Spleen (tissue), 11 donors: ENCODE measurements at regions not wholly inside any gene's neighbourhood (a gene's known extent, or its start where the extent isn't known, plus 50 kb on each side); places are given as distances from the start of the nearest gene placed in this dataset.

Source experiments
- DNase-seq: peaks from one replicate; pipeline ENCODE4 v3.0.0-alpha.2; 2020
- H3K27ac ChIP-seq, 8 donors: fragments of 200-600 bp; sonication (generic) in 7 of 8; 1 replicate in 4 of 8; 2 replicates in 4 of 8; pipeline versions ENCODE4 v1.5.0 to v1.8.0; 2016 to 2021; ENCODE audit warnings: inconsistent platforms in 4 of 8, mild to moderate bottlenecking in 4 of 8, moderate library complexity in 1 of 8
- H3K27me3 ChIP-seq, 7 donors: fragments of 200-600 bp; sonication (generic) in 6 of 7; replicated peaks in 1 of 7; 1 replicate in 4 of 7; 2 replicates in 3 of 7; pipeline versions ENCODE4 v1.5.0 to v1.8.0; 2016 to 2021; ENCODE audit warnings: inconsistent platforms in 3 of 7, mild to moderate bottlenecking in 1 of 7
- H3K36me3 ChIP-seq, 6 donors: fragments of 200-600 bp; sonication (generic) in 5 of 6; 1 replicate in 4 of 6; 2 replicates in 2 of 6; pipeline versions ENCODE4 v1.5.0 to v1.8.0; 2016 to 2021; ENCODE audit warnings: inconsistent platforms in 2 of 6
- H3K4me1 ChIP-seq, 6 donors: fragments of 200-600 bp; sonication (generic) in 5 of 6; 1 replicate in 3 of 6; 2 replicates in 3 of 6; pipeline versions ENCODE4 v1.5.0 to v1.8.0; 2016 to 2021; ENCODE audit warnings: inconsistent platforms in 3 of 6
- H3K4me3 ChIP-seq, 8 donors: fragments of 200-600 bp; sonication (generic) in 7 of 8; 1 replicate in 4 of 8; 2 replicates in 4 of 8; pipeline versions ENCODE4 v1.5.0 to v1.8.0; 2016 to 2021; ENCODE audit warnings: inconsistent platforms in 4 of 8, mild to moderate bottlenecking in 4 of 8, moderate library complexity in 2 of 8
- H3K9me3 ChIP-seq, 8 donors: fragments of 200-600 bp; sonication (generic) in 7 of 8; 1 replicate in 4 of 8; 2 replicates in 4 of 8; pipeline versions ENCODE4 v1.5.0 to v1.8.0; 2016 to 2021; ENCODE audit warnings: inconsistent platforms in 4 of 8
- POLR2A ChIP-seq, 3 donors: fragments of 450-650 bp; IDR thresholded peaks; one replicate each; pipeline ENCODE4 v1.5.1; 2017; ENCODE audit warnings: antibody characterized with exemption in 3 of 3, mild to moderate bottlenecking in 1 of 3
- POLR2AphosphoS5 ChIP-seq, 3 donors: sonication (generic); formaldehyde crosslinking; IDR thresholded peaks; one replicate each; pipeline ENCODE4 v1.5.1; 2017; ENCODE audit warnings: antibody characterized with exemption in 3 of 3
- WGBS, 5 donors: extraction: QIAGEN DNeasy Blood & Tissue Kit in 3 of 5; methylation state at CpG; one replicate each; pipeline versions ENCODE4 v1.1.5 to v1.1.7; 2013 to 2018; 5-methylcytosine and 5-hydroxymethylcytosine counted together
- intact Hi-C: fragments of 100-400 bp; cut with DNase I; formaldehyde crosslinking; loops from one replicate; pipeline ENCODE4 v1.15.0; 2023; ENCODE audit warnings: low total_unique reads
- TF ChIP-seq, protein P1 (sequence below), 11 experiments: fragments of 200-600 bp in 7 of 11; fragments of 450-650 bp in 4 of 11; sonication (generic) in 4 of 11; IDR thresholded peaks in 8 of 11; conservative IDR thresholded peaks in 3 of 11; 1 replicate in 7 of 11; 2 replicates in 4 of 11; pipeline versions ENCODE4 v1.4.0 to v1.8.0; 2016 to 2021; ENCODE audit warnings: antibody characterized with exemption in 11 of 11, inconsistent platforms in 4 of 11, mild to moderate bottlenecking in 1 of 11
- donor health status: healthy with polysubstance abuse.
- donor health status: DM: no; HTN: no; CAD: no; lungs with moderate emphysema.
- donor health status: DM: no; HTN: no; CAD: no.
- donor health status: Bipolar disorder and iron deficiency.
- donor health status: healthy.
- donor health status: DM: no; HTN: no; CAD: no.
- donor health status: DM: yes; HTN: yes; CAD: no.

GRCh38 chr6:105821027-105821426, 265.1 kb upstream of the PRDM1 start:
- intact Hi-C loops = no loop called here
- Histone ChIP-seq H3K9me3 (peaks cover 0 to 8% (median 1%) of the 10 kb centered on the region in 8 donors), H3K27me3 (no peaks in the 10 kb centered on the region), H3K4me1 (no peaks in the 10 kb centered on the region), H3K4me3 (no peak overlapping the region), H3K27ac (no peak overlapping the region), H3K36me3 (no peaks in the 10 kb centered on the region)
- 68 to 86% (median 81%) methylated on average over 2 of the region's 2 CpGs for WGBS, 5 donors
- no peak for DNase-seq
- no peak for TF ChIP-seq POLR2A (IDR thresholded peaks at IDR 0.05)
- TF ChIP-seq, protein P1, sequence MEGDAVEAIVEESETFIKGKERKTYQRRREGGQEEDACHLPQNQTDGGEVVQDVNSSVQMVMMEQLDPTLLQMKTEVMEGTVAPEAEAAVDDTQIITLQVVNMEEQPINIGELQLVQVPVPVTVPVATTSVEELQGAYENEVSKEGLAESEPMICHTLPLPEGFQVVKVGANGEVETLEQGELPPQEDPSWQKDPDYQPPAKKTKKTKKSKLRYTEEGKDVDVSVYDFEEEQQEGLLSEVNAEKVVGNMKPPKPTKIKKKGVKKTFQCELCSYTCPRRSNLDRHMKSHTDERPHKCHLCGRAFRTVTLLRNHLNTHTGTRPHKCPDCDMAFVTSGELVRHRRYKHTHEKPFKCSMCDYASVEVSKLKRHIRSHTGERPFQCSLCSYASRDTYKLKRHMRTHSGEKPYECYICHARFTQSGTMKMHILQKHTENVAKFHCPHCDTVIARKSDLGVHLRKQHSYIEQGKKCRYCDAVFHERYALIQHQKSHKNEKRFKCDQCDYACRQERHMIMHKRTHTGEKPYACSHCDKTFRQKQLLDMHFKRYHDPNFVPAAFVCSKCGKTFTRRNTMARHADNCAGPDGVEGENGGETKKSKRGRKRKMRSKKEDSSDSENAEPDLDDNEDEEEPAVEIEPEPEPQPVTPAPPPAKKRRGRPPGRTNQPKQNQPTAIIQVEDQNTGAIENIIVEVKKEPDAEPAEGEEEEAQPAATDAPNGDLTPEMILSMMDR (IDR thresholded peaks at IDR 0.05 in 8 of 11, conservative IDR thresholded peaks at IDR 0.05 in 3 of 11) = no peak
- no peak for TF ChIP-seq POLR2AphosphoS5 (IDR thresholded peaks at IDR 0.05)

DNA sequence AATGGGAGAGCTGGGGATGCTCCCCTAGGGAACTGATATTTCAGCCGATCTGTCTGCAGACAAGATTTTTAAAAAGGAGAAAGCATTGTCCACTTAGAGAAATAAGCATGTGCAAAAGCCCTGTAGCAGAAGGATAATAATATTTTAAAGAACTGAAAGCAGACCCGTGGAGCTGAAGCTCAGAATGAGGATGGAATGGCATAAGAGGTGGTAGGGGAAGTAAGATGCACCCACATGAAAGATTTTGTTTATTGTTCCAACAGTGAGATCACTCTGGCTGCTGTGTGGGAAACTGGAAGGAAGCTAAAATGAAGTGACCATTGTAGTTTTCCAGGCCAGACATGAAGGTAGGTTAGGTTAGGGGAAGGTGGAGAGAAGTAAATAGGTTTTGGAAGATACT, 266.4 kb upstream of the PRDM1 start:
- Histone ChIP-seq H3K4me1 (no peaks in the 10 kb centered on the region), H3K27me3 (no peaks in the 10 kb centered on the region), H3K27ac (no peak overlapping the region), H3K36me3 (no peaks in the 10 kb centered on the region), H3K4me3 (no peak overlapping the region), H3K9me3 (peaks cover 0 to 8% (median 1%) of the 10 kb centered on the region in 8 donors)
- intact Hi-C loops = no loop called here
- TF ChIP-seq, protein P1 (IDR thresholded peaks at IDR 0.05 in 8 of 11, conservative IDR thresholded peaks at IDR 0.05 in 3 of 11) = no peak
- TF ChIP-seq POLR2AphosphoS5 (IDR thresholded peaks at IDR 0.05) (no peak), POLR2A (IDR thresholded peaks at IDR 0.05) (no peak)
- WGBS, 5 donors = 62 to 77% (median 69%) methylated on average over 2 of the region's 2 CpGs
- DNase-seq = no peak

- TF ChIP-seq, protein P1 (IDR thresholded peaks at IDR 0.05 in 8 of 11, conservative IDR thresholded peaks at IDR 0.05 in 3 of 11) = no peak
- TF ChIP-seq POLR2A (IDR thresholded peaks at IDR 0.05) (no peak), POLR2AphosphoS5 (IDR thresholded peaks at IDR 0.05) (no peak)
- Histone ChIP-seq H3K9me3 (peaks cover 0 to 8% (median 1%) of the 10 kb centered on the region in 8 donors), H3K4me1 (no peaks in the 10 kb centered on the region), H3K27me3 (no peaks in the 10 kb centered on the region), H3K4me3 (no peak overlapping the region), H3K27ac (no peak overlapping the region), H3K36me3 (no peaks in the 10 kb centered on the region)
- intact Hi-C loops = no loop called here
- 86 to 95% (median 89%) methylated on average over 2 of the region's 2 CpGs for WGBS, 5 donors
- DNase-seq = no peak
Measured at GRCh38 chr6:105818505-105818904, 267.6 kb upstream of the PRDM1 start.

DNA sequence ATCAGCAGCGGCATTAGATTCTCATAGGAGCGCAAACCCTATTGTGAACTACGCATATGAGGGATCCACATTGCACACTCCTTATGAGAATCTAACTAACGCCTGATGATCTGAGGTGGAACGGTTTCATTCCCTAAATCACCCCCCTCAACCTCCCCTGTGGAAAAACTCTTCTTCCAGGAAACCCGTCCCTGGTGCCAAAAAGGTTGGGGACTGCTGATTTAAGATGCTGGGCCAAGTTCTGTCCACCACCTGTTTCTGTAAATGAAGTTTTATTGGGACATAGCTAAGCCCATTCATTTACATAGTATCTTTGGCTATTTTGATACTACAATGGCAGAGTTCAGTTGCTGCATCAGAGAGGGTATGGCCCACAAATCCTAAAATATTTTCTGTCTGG, 268.2 kb upstream of the PRDM1 start:
- no peaks in the 10 kb centered on the region for H3K27me3 ChIP-seq
- H3K36me3 ChIP-seq = no peaks in the 10 kb centered on the region
- TF ChIP-seq, protein P1 (IDR thresholded peaks at IDR 0.05 in 8 of 11, conservative IDR thresholded peaks at IDR 0.05 in 3 of 11) = no peak
- TF ChIP-seq POLR2A (IDR thresholded peaks at IDR 0.05) (no peak), POLR2AphosphoS5 (IDR thresholded peaks at IDR 0.05) (no peak)
- no peak for DNase-seq
- H3K4me1 ChIP-seq = no peaks in the 10 kb centered on the region
- no peak overlapping the region for H3K4me3 ChIP-seq
- H3K9me3 ChIP-seq = peaks cover 0 to 8% (median 1%) of the 10 kb centered on the region in 8 donors
- H3K27ac ChIP-seq = no peak overlapping the region
- 84 to 97% (median 95%) methylated on average over 6 of the region's 6 CpGs for WGBS, 5 donors
- intact Hi-C loops = no loop called here
